ENCODE measurements at regions not wholly inside any gene's neighbourhood (a gene's known extent, or its start where the extent isn't known, plus 50 kb on each side); places are given as distances from the start of the nearest gene placed in this dataset.

DNA sequence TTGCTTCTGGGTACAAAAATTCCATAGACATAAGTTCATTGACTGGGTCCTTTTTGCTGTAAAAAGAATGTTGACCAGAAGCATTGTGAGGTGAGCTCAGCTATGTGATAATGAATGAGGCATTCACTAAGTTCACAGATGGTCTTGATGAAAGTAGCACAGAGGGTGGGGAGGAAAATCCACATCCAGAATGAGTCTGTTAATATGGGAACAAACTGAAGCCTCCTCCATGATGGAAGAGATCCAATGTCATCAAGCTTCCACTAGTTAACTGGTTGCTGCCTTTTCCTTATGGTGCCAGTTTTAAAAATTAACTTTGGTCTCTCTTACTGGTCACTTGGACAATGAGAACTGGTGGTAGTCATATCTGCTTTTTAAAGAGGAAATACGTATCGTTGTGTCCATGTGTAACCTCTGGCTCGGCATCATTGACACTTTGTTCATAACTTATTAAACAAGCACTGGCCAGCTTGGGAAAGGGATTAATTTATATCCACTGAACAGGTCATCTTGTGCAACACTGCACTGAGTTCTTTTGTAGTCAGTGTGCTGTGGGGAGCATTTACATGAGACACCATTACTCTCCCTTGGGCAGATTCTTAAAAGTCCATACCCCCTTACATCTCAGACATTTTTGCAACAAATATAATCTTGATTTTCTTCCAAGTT is 88.6 kb downstream of the ADAMTS1 start:
- TF ChIP-seq, protein P1, sequence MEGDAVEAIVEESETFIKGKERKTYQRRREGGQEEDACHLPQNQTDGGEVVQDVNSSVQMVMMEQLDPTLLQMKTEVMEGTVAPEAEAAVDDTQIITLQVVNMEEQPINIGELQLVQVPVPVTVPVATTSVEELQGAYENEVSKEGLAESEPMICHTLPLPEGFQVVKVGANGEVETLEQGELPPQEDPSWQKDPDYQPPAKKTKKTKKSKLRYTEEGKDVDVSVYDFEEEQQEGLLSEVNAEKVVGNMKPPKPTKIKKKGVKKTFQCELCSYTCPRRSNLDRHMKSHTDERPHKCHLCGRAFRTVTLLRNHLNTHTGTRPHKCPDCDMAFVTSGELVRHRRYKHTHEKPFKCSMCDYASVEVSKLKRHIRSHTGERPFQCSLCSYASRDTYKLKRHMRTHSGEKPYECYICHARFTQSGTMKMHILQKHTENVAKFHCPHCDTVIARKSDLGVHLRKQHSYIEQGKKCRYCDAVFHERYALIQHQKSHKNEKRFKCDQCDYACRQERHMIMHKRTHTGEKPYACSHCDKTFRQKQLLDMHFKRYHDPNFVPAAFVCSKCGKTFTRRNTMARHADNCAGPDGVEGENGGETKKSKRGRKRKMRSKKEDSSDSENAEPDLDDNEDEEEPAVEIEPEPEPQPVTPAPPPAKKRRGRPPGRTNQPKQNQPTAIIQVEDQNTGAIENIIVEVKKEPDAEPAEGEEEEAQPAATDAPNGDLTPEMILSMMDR (IDR thresholded peaks at IDR 0.05): no peak
- TF ChIP-seq POLR2A (IDR thresholded peaks at IDR 0.05): no peak

Measured in thyroid gland (tissue), 4 donors.